ENCODE measurements at regions not wholly inside any gene's neighbourhood (a gene's known extent, or its start where the extent isn't known, plus 50 kb on each side); places are given as distances from the start of the nearest gene placed in this dataset.

DNA sequence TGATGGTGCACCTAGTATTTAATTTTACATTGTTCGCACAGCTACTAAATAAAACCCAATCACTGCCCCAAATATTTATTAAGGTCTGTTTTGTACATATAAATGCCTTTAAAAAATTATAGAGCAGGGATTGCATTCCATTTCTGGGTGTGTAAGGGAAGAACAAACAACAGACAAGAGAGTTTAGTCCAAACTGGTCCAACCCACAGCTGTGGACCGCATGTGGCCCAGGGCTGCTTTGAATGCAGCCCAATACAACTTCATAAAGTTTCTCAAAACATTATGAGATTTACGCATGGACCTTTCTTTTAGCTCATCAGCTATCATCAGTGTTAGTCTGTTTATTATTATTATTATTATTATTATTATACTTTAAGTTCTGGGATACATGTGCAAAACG is 114.8 kb upstream of the LRATD1 start:
- Histone ChIP-seq H2AFZ (ENCODE audit: low read length) (no peak overlapping the region), H3K27ac (ENCODE audit: low read length) (no peak overlapping the region), H3K27me3 (replicated peaks; ENCODE audit: insufficient read depth, low read length) (no peaks in the 10 kb centered on the region), H3K4me3 (ENCODE audit: low read length) (no peak overlapping the region), H3K4me1 (ENCODE audit: low read length) (no peaks in the 10 kb centered on the region), H3K9me2 (replicated peaks; ENCODE audit: insufficient read depth, low read length) (no peaks in the 10 kb centered on the region), H3F3A (ENCODE audit: insufficient read depth, low read length) (no peaks in the 10 kb centered on the region), H3K79me2 (ENCODE audit: low read length) (no peaks in the 10 kb centered on the region), H4K20me1 (ENCODE audit: insufficient read depth, low read length) (no peaks in the 10 kb centered on the region), H3K9me3 (replicated peaks; ENCODE audit: insufficient read depth, low read length) (no peaks in the 10 kb centered on the region), H3K36me3 (replicated peaks; ENCODE audit: insufficient read depth, low read length) (no peaks in the 10 kb centered on the region), H3K4me2 (ENCODE audit: low read depth, low read length) (no peak overlapping the region), H3K9ac (ENCODE audit: low read length) (no peak overlapping the region)
- TF ChIP-seq EZH2phosphoT487 (IDR thresholded peaks at IDR 0.05; ENCODE audit: low read length) (no peak), EZH2 (optimal IDR thresholded peaks at IDR 0.05; ENCODE audit: low read depth, low read length) (no peak)
- TF ChIP-seq, protein P1, sequence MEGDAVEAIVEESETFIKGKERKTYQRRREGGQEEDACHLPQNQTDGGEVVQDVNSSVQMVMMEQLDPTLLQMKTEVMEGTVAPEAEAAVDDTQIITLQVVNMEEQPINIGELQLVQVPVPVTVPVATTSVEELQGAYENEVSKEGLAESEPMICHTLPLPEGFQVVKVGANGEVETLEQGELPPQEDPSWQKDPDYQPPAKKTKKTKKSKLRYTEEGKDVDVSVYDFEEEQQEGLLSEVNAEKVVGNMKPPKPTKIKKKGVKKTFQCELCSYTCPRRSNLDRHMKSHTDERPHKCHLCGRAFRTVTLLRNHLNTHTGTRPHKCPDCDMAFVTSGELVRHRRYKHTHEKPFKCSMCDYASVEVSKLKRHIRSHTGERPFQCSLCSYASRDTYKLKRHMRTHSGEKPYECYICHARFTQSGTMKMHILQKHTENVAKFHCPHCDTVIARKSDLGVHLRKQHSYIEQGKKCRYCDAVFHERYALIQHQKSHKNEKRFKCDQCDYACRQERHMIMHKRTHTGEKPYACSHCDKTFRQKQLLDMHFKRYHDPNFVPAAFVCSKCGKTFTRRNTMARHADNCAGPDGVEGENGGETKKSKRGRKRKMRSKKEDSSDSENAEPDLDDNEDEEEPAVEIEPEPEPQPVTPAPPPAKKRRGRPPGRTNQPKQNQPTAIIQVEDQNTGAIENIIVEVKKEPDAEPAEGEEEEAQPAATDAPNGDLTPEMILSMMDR (IDR thresholded peaks at IDR 0.05; ENCODE audit: low read length), result no peak
- no peak for DNase-seq

DNA sequence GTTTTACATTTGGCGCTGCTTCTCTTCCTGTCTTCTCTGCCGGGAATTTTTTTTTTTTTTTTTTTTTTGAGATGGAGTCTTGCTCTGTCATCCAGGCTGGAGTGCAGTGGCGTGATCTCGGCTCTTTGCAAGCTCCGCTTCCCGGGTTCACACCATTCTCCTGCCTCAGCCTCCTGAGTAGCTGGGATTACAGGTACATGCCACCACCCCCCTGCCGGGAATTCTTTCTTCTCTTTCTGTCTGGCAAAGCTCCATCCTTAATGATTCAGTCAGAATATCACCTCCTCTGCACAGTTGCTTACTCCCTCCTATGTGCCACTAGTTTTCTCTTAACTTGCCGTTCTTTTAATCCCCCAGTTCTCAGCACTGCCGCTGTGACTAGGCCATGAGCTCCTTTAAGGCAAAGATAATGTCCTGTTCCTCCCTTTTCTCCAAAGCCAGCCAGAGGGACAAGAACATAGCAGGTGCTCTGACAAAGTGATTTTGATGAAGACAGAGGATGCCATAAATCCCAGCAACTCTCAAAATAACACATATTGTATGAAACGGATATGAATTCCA is 112.1 kb upstream of the LRATD1 start:
- H4K20me1 ChIP-seq (ENCODE audit: insufficient read depth, low read length), result no peaks in the 10 kb centered on the region

DNA sequence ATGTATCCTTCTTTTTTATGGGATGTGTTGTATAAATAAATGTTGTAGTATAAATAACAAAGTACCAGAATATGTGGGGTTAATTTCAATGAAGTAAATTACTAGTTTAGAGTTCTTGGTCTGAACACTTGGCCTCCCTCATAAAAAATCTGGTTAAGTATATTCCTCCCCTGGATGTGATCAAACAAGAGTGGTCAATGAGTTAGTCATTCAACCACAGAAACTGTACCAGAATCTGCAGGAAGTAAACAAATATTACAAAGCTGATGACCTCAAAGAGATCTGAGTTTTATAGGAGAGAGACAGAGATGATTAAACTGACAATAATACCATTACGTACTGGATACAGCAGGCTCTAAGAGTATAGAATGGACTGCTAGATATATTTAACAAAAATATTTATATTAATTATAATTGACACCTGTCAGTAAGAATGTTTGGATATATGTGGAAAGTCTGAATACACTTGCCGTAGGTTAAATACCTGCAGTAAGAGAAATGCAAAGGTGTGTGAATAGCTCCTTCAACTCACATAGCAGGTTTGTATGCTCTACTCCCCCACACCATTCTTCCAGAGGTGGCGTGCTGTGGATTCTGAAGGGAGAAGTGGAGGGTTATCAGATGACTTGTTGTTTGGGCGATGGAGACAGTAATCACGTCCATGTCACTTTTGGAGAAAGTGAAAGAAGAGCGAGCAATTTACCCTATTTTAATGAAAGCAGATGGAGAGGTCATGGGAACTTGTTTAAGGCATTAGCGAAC is 108.3 kb upstream of the LRATD1 start:
- Histone ChIP-seq H3K4me2 (ENCODE audit: low read depth, low read length) (no peak overlapping the region), H2AFZ (ENCODE audit: low read length) (no peak overlapping the region), H3K9me2 (replicated peaks; ENCODE audit: insufficient read depth, low read length) (no peaks in the 10 kb centered on the region), H3K27me3 (replicated peaks; ENCODE audit: insufficient read depth, low read length) (no peaks in the 10 kb centered on the region), H3K27ac (ENCODE audit: low read length) (no peak overlapping the region), H3K4me3 (ENCODE audit: low read length) (no peak overlapping the region), H3K36me3 (replicated peaks; ENCODE audit: insufficient read depth, low read length) (no peaks in the 10 kb centered on the region), H3F3A (ENCODE audit: insufficient read depth, low read length) (no peaks in the 10 kb centered on the region), H3K9ac (ENCODE audit: low read length) (no peak overlapping the region), H3K9me3 (replicated peaks; ENCODE audit: insufficient read depth, low read length) (no peaks in the 10 kb centered on the region), H3K4me1 (ENCODE audit: low read length) (no peaks in the 10 kb centered on the region), H4K20me1 (ENCODE audit: insufficient read depth, low read length) (no peaks in the 10 kb centered on the region), H3K79me2 (ENCODE audit: low read length) (no peaks in the 10 kb centered on the region)
- DNase-seq, result no peak
- TF ChIP-seq EZH2phosphoT487 (IDR thresholded peaks at IDR 0.05; ENCODE audit: low read length) (no peak), EZH2 (optimal IDR thresholded peaks at IDR 0.05; ENCODE audit: low read depth, low read length) (no peak)
- TF ChIP-seq, protein P1 (IDR thresholded peaks at IDR 0.05; ENCODE audit: low read length), result no peak

More for the DNA sequence above, 112.1 kb upstream of the LRATD1 start:
- Histone ChIP-seq H3K27ac (ENCODE audit: low read length) (no peak overlapping the region), H3K36me3 (replicated peaks; ENCODE audit: insufficient read depth, low read length) (no peaks in the 10 kb centered on the region), H3K4me1 (ENCODE audit: low read length) (no peaks in the 10 kb centered on the region), H3K9ac (ENCODE audit: low read length) (no peak overlapping the region), H3K27me3 (replicated peaks; ENCODE audit: insufficient read depth, low read length) (no peaks in the 10 kb centered on the region), H3K4me2 (ENCODE audit: low read depth, low read length) (no peak overlapping the region), H3K79me2 (ENCODE audit: low read length) (no peaks in the 10 kb centered on the region), H2AFZ (ENCODE audit: low read length) (no peak overlapping the region), H3K9me2 (replicated peaks; ENCODE audit: insufficient read depth, low read length) (no peaks in the 10 kb centered on the region), H3K9me3 (replicated peaks; ENCODE audit: insufficient read depth, low read length) (no peaks in the 10 kb centered on the region), H3F3A (ENCODE audit: insufficient read depth, low read length) (no peaks in the 10 kb centered on the region), H3K4me3 (ENCODE audit: low read length) (no peak overlapping the region)
- TF ChIP-seq EZH2phosphoT487 (IDR thresholded peaks at IDR 0.05; ENCODE audit: low read length), result no peak
- TF ChIP-seq, protein P1 (IDR thresholded peaks at IDR 0.05; ENCODE audit: low read length), result no peak
- TF ChIP-seq EZH2 (optimal IDR thresholded peaks at IDR 0.05; ENCODE audit: low read depth, low read length), result no peak
- DNase-seq, result no peak
